ENCODE measurements at regions not wholly inside any gene's neighbourhood (a gene's known extent, or its start where the extent isn't known, plus 50 kb on each side); places are given as distances from the start of the nearest gene placed in this dataset.

GRCh38 chr14:34165847-34166350 is 215.0 kb upstream of the EGLN3 start:
- H3K79me2 ChIP-seq (ENCODE audit: low read depth), result no peaks in the 10 kb centered on the region
- Mint-ChIP-seq H3K9me3 (no peaks in the 10 kb centered on the region), H3K4me1 (peaks cover 5% of the 10 kb centered on the region), H3K27me3 (ENCODE audit: insufficient read depth, low read depth) (peaks cover 3% of the 10 kb centered on the region), H3K27ac (no peak overlapping the region), H3K36me3 (no peaks in the 10 kb centered on the region), H3K4me3 (no peak overlapping the region)
- no peaks in the 10 kb centered on the region for H3F3A ChIP-seq (ENCODE audit: low read depth)
- no peaks in the 10 kb centered on the region for H3K36me3 ChIP-seq
- H3K4me2 ChIP-seq, result no peak overlapping the region
- H3K9ac ChIP-seq, result no peak overlapping the region
- no peaks in the 10 kb centered on the region for H3K9me3 ChIP-seq (ENCODE audit: low read depth)
- DNase-seq (ENCODE audit: low spot score), result no peak
- H3K27me3 ChIP-seq, result no peaks in the 10 kb centered on the region
- H3K27ac ChIP-seq, result no peak overlapping the region
- H2AFZ ChIP-seq (replicated peaks), result no peak overlapping the region
- no peak for TF ChIP-seq EZH2 (IDR thresholded peaks at IDR 0.05)
- no peak for TF ChIP-seq CTCF (IDR thresholded peaks at IDR 0.05)
- no peak for TF ChIP-seq EZH2phosphoT487 (IDR thresholded peaks at IDR 0.05)
- no peak overlapping the region for H3K4me3 ChIP-seq
- no peaks in the 10 kb centered on the region for H4K20me1 ChIP-seq (ENCODE audit: low read depth)
- H3K4me1 ChIP-seq, result no peaks in the 10 kb centered on the region

- no peak overlapping the region for H2AFZ ChIP-seq (replicated peaks)
- H3F3A ChIP-seq (ENCODE audit: low read depth), result no peaks in the 10 kb centered on the region
- H3K4me3 ChIP-seq, result no peak overlapping the region
- no peaks in the 10 kb centered on the region for H3K79me2 ChIP-seq (ENCODE audit: low read depth)
- no peaks in the 10 kb centered on the region for H3K4me1 ChIP-seq
- no peaks in the 10 kb centered on the region for H4K20me1 ChIP-seq (ENCODE audit: low read depth)
- TF ChIP-seq EZH2phosphoT487 (IDR thresholded peaks at IDR 0.05), result no peak
- no peak for TF ChIP-seq CTCF (IDR thresholded peaks at IDR 0.05)
- TF ChIP-seq EZH2 (IDR thresholded peaks at IDR 0.05), result no peak
- no peak overlapping the region for H3K27ac Mint-ChIP-seq
- no peaks in the 10 kb centered on the region for H3K36me3 ChIP-seq
- no peaks in the 10 kb centered on the region for H3K27me3 ChIP-seq
- H3K27me3 Mint-ChIP-seq (ENCODE audit: insufficient read depth, low read depth), result peaks cover 3% of the 10 kb centered on the region
- no peaks in the 10 kb centered on the region for H3K9me3 ChIP-seq (ENCODE audit: low read depth)
- H3K36me3 Mint-ChIP-seq, result no peaks in the 10 kb centered on the region
- H3K9me3 Mint-ChIP-seq, result no peaks in the 10 kb centered on the region
- H3K4me1 Mint-ChIP-seq, result peaks cover 5% of the 10 kb centered on the region
- no peak overlapping the region for H3K4me3 Mint-ChIP-seq
- no peak for DNase-seq (ENCODE audit: low spot score)
- no peak overlapping the region for H3K27ac ChIP-seq
- no peak overlapping the region for H3K4me2 ChIP-seq
- no peak overlapping the region for H3K9ac ChIP-seq
Observed at GRCh38 chr14:34164162-34164864, 213.4 kb upstream of the EGLN3 start.

GRCh38 chr14:34161351-34162082 is 210.6 kb upstream of the EGLN3 start:
- Histone ChIP-seq H3K36me3 (no peaks in the 10 kb centered on the region), H3K27ac (no peak overlapping the region), H3K27me3 (no peaks in the 10 kb centered on the region), H2AFZ (replicated peaks) (no peak overlapping the region), H3F3A (ENCODE audit: low read depth) (no peaks in the 10 kb centered on the region), H3K4me1 (no peaks in the 10 kb centered on the region), H3K4me3 (no peak overlapping the region), H3K79me2 (ENCODE audit: low read depth) (no peaks in the 10 kb centered on the region), H3K9ac (no peak overlapping the region), H3K9me3 (ENCODE audit: low read depth) (no peaks in the 10 kb centered on the region), H3K4me2 (no peak overlapping the region), H4K20me1 (ENCODE audit: low read depth) (no peaks in the 10 kb centered on the region)
- Mint-ChIP-seq H3K9me3 (no peaks in the 10 kb centered on the region), H3K36me3 (no peaks in the 10 kb centered on the region), H3K27me3 (ENCODE audit: insufficient read depth, low read depth) (peaks cover 2% of the 10 kb centered on the region), H3K27ac (no peak overlapping the region), H3K4me3 (no peak overlapping the region), H3K4me1 (peaks cover 5% of the 10 kb centered on the region)
- DNase-seq (ENCODE audit: low spot score), result no peak
- TF ChIP-seq CTCF (IDR thresholded peaks at IDR 0.05), result no peak
- no peak for TF ChIP-seq EZH2 (IDR thresholded peaks at IDR 0.05)
- no peak for TF ChIP-seq EZH2phosphoT487 (IDR thresholded peaks at IDR 0.05)
